Sigmoid colon (tissue), 6 donors: ENCODE measurements at regions not wholly inside any gene's neighbourhood (a gene's known extent, or its start where the extent isn't known, plus 50 kb on each side); places are given as distances from the start of the nearest gene placed in this dataset.
"Not testable (repeated sequence)": the region's sequence is repeated elsewhere in the genome, so short reads cannot be mapped to it uniquely, and the experiment has no call there.

ENCODE experiments used
- DNase-seq: peaks from one replicate; pipeline ENCODE4 v3.0.0-alpha.2; 2019
- H3K27ac ChIP-seq, 4 donors: fragments of 200-600 bp; sonication (generic); one replicate each; pipeline ENCODE4 v1.5.1; 2016 to 2019; ENCODE audit warnings: mild to moderate bottlenecking in 1 of 4
- H3K27me3 ChIP-seq, 3 donors: fragments of 200-600 bp; sonication (generic); one replicate each; pipeline ENCODE4 v1.5.1; 2019; ENCODE audit warnings: mild to moderate bottlenecking in 1 of 3
- H3K36me3 ChIP-seq, 4 donors: fragments of 200-600 bp; sonication (generic); one replicate each; pipeline ENCODE4 v1.5.1; 2016 to 2019
- H3K4me1 ChIP-seq, 4 donors: fragments of 200-600 bp; sonication (generic); one replicate each; pipeline ENCODE4 v1.5.1; 2017 to 2019
- H3K4me3 ChIP-seq, 4 donors: fragments of 200-600 bp; sonication (generic); one replicate each; pipeline ENCODE4 v1.5.1; 2017 to 2019; ENCODE audit warnings: mild to moderate bottlenecking in 2 of 4, moderate library complexity in 1 of 4
- H3K9me3 ChIP-seq, 4 donors: fragments of 200-600 bp in 3 of 4; sonication (generic) in 3 of 4; one replicate each; pipeline versions ENCODE4 v1.5.1 to v1.6.1; 2013 to 2019
- EP300 ChIP-seq, 4 donors: sonication (generic); formaldehyde crosslinking; IDR thresholded peaks; one replicate each; pipeline ENCODE4 v1.6.1; 2017; ENCODE audit warnings: antibody characterized with exemption in 4 of 4
- POLR2A ChIP-seq, 2 donors: fragments of 450-650 bp; IDR thresholded peaks; one replicate each; pipeline ENCODE4 v1.6.1; 2016; ENCODE audit warnings: antibody characterized with exemption in 2 of 2, mild to moderate bottlenecking in 2 of 2, moderate library complexity in 2 of 2
- POLR2AphosphoS5 ChIP-seq, 4 donors: sonication (generic); formaldehyde crosslinking; IDR thresholded peaks; one replicate each; pipeline ENCODE4 v1.6.1; 2017; ENCODE audit warnings: antibody characterized with exemption in 4 of 4
- WGBS, 2 donors: extraction: QIAGEN DNeasy Blood & Tissue Kit; methylation state at CpG; one replicate each; pipeline ENCODE4 v1.1.7; 2013; 5-methylcytosine and 5-hydroxymethylcytosine counted together
- intact Hi-C: fragments of 100-400 bp; cut with DNase I; formaldehyde crosslinking; loops from one replicate; pipeline ENCODE4 v1.15.1; 2023
- TF ChIP-seq, protein P1 (sequence below), 4 experiments: fragments of 450-650 bp in 3 of 4; fragments of 200-600 bp in 1 of 4; IDR thresholded peaks; one replicate each; pipeline ENCODE4 v1.5.1; 2016 to 2019; ENCODE audit warnings: antibody characterized with exemption in 4 of 4, mild to moderate bottlenecking in 3 of 4, moderate library complexity in 2 of 4
- donor health status: healthy with polysubstance abuse.
- donor health status: healthy.

DNA sequence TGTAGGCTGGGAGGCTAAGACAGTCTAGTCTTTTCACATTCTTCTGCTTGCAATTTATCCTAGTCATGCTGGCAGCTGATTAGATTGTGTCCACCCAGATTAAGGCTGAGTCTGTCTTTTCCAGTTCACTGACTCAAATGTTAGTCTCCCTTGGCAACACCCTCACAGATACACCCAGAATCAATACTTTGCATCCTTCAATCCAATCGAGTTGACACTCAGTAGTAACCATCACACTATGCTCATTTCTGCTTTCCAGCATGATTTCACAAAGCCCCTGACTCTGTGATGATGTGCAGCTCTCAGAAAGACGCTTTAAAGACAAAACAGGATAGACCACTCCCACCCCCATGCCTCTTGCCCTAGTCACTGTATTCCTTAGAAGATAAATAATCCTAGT lies 693.0 kb downstream of the HTR1B start:
- no peaks in the 10 kb centered on the region for H3K9me3 ChIP-seq
- TF ChIP-seq, protein P1, sequence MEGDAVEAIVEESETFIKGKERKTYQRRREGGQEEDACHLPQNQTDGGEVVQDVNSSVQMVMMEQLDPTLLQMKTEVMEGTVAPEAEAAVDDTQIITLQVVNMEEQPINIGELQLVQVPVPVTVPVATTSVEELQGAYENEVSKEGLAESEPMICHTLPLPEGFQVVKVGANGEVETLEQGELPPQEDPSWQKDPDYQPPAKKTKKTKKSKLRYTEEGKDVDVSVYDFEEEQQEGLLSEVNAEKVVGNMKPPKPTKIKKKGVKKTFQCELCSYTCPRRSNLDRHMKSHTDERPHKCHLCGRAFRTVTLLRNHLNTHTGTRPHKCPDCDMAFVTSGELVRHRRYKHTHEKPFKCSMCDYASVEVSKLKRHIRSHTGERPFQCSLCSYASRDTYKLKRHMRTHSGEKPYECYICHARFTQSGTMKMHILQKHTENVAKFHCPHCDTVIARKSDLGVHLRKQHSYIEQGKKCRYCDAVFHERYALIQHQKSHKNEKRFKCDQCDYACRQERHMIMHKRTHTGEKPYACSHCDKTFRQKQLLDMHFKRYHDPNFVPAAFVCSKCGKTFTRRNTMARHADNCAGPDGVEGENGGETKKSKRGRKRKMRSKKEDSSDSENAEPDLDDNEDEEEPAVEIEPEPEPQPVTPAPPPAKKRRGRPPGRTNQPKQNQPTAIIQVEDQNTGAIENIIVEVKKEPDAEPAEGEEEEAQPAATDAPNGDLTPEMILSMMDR (IDR thresholded peaks at IDR 0.05): no peak
- no peak for TF ChIP-seq EP300 (IDR thresholded peaks at IDR 0.05)
- TF ChIP-seq POLR2AphosphoS5 (IDR thresholded peaks at IDR 0.05): no peak
- no peak for TF ChIP-seq POLR2A (IDR thresholded peaks at IDR 0.05)
- H3K27me3 ChIP-seq: no peaks in the 10 kb centered on the region
- WGBS, 2 donors: 74 to 76% methylated on average over 2 of the region's 2 CpGs
- H3K27ac ChIP-seq: no peak overlapping the region
- no peaks in the 10 kb centered on the region for H3K36me3 ChIP-seq
- H3K4me1 ChIP-seq: peaks cover 0 to 7% (median 3%) of the 10 kb centered on the region in 4 donors
- intact Hi-C loops: no loop called here
- no peak overlapping the region for H3K4me3 ChIP-seq
- DNase-seq: no peak

DNA sequence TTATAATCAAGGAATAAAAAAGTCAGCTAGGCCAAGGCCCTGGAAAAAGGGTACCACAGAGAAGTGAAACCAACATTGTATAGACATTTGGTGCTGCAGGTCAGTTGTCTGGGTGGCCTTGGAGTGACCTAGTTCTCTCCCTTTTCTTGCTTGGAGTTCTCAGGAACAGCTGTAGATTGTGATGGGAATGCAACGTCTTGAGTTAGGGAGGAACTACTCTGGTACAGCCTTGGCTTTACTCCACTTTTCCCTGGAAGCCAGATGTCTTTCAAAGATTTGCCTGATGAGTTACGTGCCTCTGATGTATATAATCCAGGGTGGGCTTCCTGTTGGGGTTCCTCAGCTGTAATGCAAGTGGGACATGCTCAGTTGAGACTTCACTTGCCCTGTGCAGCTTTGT lies 694.7 kb downstream of the HTR1B start:
- no peak overlapping the region for H3K4me3 ChIP-seq
- no peak overlapping the region for H3K27ac ChIP-seq
- no peak for DNase-seq
- no peak for TF ChIP-seq POLR2AphosphoS5 (IDR thresholded peaks at IDR 0.05)
- no peak for TF ChIP-seq EP300 (IDR thresholded peaks at IDR 0.05)
- no peak for TF ChIP-seq POLR2A (IDR thresholded peaks at IDR 0.05)
- TF ChIP-seq, protein P1 (IDR thresholded peaks at IDR 0.05): no peak
- intact Hi-C loops: no loop called here
- peaks cover 0 to 7% (median 3%) of the 10 kb centered on the region in 4 donors for H3K4me1 ChIP-seq
- no peaks in the 10 kb centered on the region for H3K27me3 ChIP-seq
- H3K36me3 ChIP-seq: no peaks in the 10 kb centered on the region
- no peaks in the 10 kb centered on the region for H3K9me3 ChIP-seq
- 55 to 69% methylated on average over 2 of the region's 2 CpGs for WGBS, 2 donors

DNA sequence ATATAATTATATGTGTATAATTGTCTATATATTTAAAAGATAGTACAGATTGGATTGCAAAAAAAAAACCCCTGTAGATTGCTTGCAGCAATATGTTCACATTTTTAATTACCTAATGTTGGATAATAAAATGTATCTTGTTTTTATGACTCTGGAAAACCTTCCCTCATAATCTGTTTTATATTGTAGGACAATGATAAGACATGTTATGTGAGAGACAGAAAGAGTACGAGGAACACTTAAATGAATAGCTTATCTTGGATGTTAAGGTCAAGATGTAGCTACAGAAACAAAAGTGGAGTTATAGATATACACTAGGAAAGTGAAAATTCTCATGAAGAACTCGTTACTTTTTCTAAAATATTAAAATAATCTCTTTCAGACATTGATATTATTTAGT lies 691.6 kb upstream of the IMPG1 start:
- intact Hi-C loops: no loop called here
- H3K27ac ChIP-seq: no peak overlapping the region
- no peaks in the 10 kb centered on the region for H3K27me3 ChIP-seq
- H3K36me3 ChIP-seq: no peaks in the 10 kb centered on the region
- H3K4me3 ChIP-seq: no peak overlapping the region
- TF ChIP-seq POLR2AphosphoS5 (IDR thresholded peaks at IDR 0.05) (no peak), POLR2A (IDR thresholded peaks at IDR 0.05) (no peak), EP300 (IDR thresholded peaks at IDR 0.05) (no peak)
- TF ChIP-seq, protein P1 (IDR thresholded peaks at IDR 0.05): no peak
- no peak for DNase-seq
- no peaks in the 10 kb centered on the region for H3K9me3 ChIP-seq
- 10 to 53% methylated on average over 2 of the region's 2 CpGs for WGBS, 2 donors
- H3K4me1 ChIP-seq: no peaks in the 10 kb centered on the region

DNA sequence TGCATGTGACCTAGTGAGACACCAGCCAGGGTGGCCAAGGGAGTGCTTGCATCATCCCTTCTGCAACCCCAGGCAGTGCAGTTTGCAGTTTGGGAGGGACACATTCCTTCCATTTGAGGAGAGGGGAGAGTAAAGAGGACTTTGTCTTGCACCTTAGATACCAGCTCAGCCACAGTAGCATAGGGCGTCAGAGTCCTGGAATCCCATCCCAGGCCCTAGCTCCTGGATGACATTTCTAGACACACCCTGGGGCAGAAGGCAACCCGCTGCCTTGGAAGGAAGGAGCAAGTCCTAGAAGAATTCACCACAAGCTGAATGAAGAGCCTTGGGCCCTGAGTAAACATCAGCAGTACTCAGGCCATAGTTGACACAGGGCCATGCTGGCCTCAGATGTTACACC lies 680.4 kb upstream of the IMPG1 start:
- 81 to 93% methylated on average over 2 of the region's 2 CpGs for WGBS, 2 donors
- no peaks in the 10 kb centered on the region for H3K27me3 ChIP-seq
- no peaks in the 10 kb centered on the region for H3K9me3 ChIP-seq
- no peak for DNase-seq
- no peaks in the 10 kb centered on the region for H3K4me1 ChIP-seq
- H3K36me3 ChIP-seq: no peaks in the 10 kb centered on the region
- intact Hi-C loops: no loop called here
- H3K4me3 ChIP-seq: no peak overlapping the region
- no peak overlapping the region for H3K27ac ChIP-seq
- TF ChIP-seq, protein P1 (IDR thresholded peaks at IDR 0.05): no peak
- TF ChIP-seq POLR2A (IDR thresholded peaks at IDR 0.05) (no peak), EP300 (IDR thresholded peaks at IDR 0.05) (no peak), POLR2AphosphoS5 (IDR thresholded peaks at IDR 0.05) (no peak)

DNA sequence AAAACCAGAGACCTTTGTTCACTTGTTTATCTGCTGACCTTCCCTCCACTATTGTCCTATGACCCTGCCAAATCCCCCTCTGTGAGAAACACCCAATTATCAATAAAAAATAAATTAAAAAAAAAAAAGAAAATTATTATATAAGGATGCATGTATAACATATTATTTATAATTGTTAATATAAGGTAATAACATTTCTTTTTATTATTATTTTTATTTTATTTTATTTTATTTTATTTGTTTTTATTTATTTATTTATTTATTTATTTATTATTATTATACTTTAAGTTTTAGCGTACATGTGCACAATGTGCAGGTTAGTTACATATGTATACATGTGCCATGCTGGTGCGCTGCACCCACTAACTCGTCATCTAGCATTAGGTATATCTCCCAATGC lies 672.9 kb upstream of the IMPG1 start:
- H3K9me3 ChIP-seq, H3K36me3 ChIP-seq, H3K4me1 ChIP-seq, H3K27me3 ChIP-seq, H3K27ac ChIP-seq, H3K4me3 ChIP-seq, intact Hi-C loops, DNase-seq: not testable (repeated sequence)
- 99 to 100% methylated on average over 1 to 3 of the region's 3 CpGs for WGBS, 2 donors

DNA sequence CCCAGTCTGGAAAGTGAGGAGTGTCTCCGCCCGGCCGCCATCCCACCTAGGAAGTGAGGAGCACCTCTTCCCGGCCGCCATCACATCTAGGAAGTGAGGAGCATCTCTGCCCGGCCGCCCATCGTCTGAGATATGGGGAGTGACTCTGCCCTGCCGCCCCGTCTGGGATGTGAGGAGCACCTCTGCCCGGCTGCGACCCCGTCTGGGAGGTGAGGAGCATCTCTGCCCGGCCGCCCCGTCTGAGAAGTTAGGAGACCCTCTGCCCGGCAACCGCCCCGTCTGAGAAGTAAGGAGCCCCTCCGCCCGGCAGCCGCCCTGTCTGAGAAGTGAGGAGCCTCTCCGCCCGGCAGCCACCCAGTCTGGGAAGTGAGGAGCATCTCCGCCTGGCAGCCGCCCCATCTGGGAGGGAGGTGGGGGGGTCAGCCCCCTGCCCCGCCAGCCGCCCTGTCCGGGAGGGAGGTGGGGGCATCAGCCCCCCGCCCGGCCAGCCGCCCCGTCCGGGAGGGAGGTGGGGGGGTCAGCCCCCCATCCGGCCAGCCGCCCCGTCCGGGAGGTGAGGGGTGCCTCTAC lies 671.8 kb upstream of the IMPG1 start:
- H3K4me3 ChIP-seq, H3K27me3 ChIP-seq, H3K27ac ChIP-seq, DNase-seq, H3K4me1 ChIP-seq, H3K9me3 ChIP-seq, intact Hi-C loops, H3K36me3 ChIP-seq: not testable (repeated sequence)
- 88 to 95% methylated on average over 37 to 38 of the region's 38 CpGs for WGBS, 2 donors
